ENCODE measurements at regions not wholly inside any gene's neighbourhood (a gene's known extent, or its start where the extent isn't known, plus 50 kb on each side); places are given as distances from the start of the nearest gene placed in this dataset.
"Not testable (repeated sequence)": the region's sequence is repeated elsewhere in the genome, so short reads cannot be mapped to it uniquely, and the experiment has no call there.

DNA sequence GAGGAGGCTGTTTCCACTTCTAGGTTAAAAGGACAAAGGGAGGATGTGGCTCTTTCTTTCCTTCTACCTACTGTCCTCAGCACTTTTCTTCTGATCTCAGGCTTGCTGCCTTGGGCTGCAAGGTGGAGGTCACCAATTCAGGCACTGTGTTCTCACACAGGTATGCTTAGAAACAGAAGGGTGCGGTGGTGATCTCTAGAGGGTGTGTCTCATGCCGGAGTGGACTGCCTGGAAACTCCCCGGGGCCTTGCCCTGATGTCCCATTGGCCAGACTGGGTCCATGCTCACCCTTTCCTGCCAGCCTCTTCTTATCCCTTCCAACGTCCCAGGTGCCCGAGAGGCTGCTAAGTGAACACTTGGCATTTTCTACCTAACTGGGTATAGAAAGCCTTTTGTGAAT lies 1197.6 kb downstream of the AACS start:
- DNase-seq (ENCODE audit: low read depth), result no peak
- H3K4me3 ChIP-seq (ENCODE audit: low read length), result no peak overlapping the region
- TF ChIP-seq, protein P1, sequence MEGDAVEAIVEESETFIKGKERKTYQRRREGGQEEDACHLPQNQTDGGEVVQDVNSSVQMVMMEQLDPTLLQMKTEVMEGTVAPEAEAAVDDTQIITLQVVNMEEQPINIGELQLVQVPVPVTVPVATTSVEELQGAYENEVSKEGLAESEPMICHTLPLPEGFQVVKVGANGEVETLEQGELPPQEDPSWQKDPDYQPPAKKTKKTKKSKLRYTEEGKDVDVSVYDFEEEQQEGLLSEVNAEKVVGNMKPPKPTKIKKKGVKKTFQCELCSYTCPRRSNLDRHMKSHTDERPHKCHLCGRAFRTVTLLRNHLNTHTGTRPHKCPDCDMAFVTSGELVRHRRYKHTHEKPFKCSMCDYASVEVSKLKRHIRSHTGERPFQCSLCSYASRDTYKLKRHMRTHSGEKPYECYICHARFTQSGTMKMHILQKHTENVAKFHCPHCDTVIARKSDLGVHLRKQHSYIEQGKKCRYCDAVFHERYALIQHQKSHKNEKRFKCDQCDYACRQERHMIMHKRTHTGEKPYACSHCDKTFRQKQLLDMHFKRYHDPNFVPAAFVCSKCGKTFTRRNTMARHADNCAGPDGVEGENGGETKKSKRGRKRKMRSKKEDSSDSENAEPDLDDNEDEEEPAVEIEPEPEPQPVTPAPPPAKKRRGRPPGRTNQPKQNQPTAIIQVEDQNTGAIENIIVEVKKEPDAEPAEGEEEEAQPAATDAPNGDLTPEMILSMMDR (IDR thresholded peaks at IDR 0.05; ENCODE audit: insufficient read depth, low read depth, low read length, missing control alignments), result no peak

- H3K4me3 ChIP-seq (ENCODE audit: low read length), result no peak overlapping the region
- TF ChIP-seq, protein P1 (IDR thresholded peaks at IDR 0.05; ENCODE audit: insufficient read depth, low read depth, low read length, missing control alignments), result no peak
- no peak for DNase-seq (ENCODE audit: low read depth)
Measured at GRCh38 chr12:126268222-126268621, 1203.0 kb downstream of the AACS start.

DNA sequence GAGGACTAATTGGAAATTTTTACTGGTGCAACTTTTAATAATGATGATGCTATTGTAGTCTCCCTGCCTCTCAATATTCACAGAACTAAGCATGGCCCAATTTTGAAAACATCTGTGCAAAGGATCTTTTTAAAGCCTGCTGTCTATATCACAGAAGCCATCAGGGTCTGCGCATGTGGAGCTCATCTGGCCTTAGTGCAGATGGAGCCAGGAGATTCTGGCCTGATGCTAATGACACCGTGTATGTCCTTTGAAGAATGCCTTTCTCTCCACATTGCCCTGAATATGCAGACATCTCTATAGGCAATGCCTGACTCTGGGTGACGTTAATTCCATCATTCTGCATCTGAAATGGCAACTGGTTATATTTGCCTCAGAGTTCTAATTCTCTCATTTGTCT lies 1205.9 kb downstream of the AACS start:
- DNase-seq (ENCODE audit: low read depth), result no peak
- TF ChIP-seq, protein P1 (IDR thresholded peaks at IDR 0.05; ENCODE audit: insufficient read depth, low read depth, low read length, missing control alignments), result no peak

DNA sequence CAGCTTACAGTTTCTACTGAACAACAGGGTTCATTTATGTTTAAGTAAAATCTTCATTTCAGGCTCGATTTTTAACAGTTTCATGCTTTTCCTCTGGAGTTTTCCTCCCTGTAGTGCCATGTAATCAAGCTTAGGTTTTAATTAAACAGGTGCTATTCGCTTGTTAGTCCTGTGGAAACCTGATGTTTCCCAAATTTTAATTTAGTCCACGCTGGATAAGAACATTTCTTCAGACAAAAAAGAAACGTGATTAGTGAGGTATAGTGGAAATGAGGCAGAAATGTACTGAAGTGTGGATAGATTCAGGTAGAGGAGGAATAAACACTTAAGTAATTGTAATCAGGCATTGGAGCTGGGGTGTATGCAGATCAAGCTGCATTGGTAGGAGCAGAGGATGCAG lies 1217.5 kb downstream of the AACS start:
- no peak for DNase-seq (ENCODE audit: low read depth)
- TF ChIP-seq, protein P1 (IDR thresholded peaks at IDR 0.05; ENCODE audit: insufficient read depth, low read depth, low read length, missing control alignments), result no peak
- H3K4me3 ChIP-seq (ENCODE audit: low read length), result no peak overlapping the region

More for the DNA sequence above, 1205.9 kb downstream of the AACS start:
- H3K4me3 ChIP-seq (ENCODE audit: low read length), result no peak overlapping the region

GRCh38 chr12:126286203-126286602 lies 1221.0 kb downstream of the AACS start:
- TF ChIP-seq, protein P1 (IDR thresholded peaks at IDR 0.05; ENCODE audit: insufficient read depth, low read depth, low read length, missing control alignments), result no peak
- no peak for DNase-seq (ENCODE audit: low read depth)
- H3K4me3 ChIP-seq (ENCODE audit: low read length), result no peak overlapping the region

DNA sequence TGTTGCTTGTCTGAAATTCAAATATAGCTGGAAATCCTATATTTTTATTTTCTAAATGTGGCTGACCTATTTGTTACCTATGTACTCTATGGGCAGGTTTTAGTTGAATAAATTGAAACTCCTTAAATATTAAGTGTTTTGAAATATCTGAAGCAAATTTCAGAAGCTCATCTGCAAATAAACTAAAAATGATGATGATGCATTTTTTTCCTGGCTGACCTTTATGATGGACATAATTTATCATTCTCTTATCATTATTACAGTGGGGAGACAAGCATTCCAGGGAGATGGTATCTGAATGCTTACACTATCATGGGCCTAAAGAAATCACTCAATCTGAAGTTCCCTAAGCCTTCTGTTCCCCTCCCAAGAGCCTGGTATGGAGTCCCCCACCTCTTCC lies 1225.2 kb downstream of the AACS start:
- H3K4me3 ChIP-seq (ENCODE audit: low read length), result no peak overlapping the region
- TF ChIP-seq, protein P1 (IDR thresholded peaks at IDR 0.05; ENCODE audit: insufficient read depth, low read depth, low read length, missing control alignments), result no peak
- no peak for DNase-seq (ENCODE audit: low read depth)

GRCh38 chr12:126291987-126292386 lies 1226.8 kb downstream of the AACS start:
- not testable (repeated sequence) for H3K4me3 ChIP-seq (ENCODE audit: low read length); DNase-seq (ENCODE audit: low read depth)

DNA sequence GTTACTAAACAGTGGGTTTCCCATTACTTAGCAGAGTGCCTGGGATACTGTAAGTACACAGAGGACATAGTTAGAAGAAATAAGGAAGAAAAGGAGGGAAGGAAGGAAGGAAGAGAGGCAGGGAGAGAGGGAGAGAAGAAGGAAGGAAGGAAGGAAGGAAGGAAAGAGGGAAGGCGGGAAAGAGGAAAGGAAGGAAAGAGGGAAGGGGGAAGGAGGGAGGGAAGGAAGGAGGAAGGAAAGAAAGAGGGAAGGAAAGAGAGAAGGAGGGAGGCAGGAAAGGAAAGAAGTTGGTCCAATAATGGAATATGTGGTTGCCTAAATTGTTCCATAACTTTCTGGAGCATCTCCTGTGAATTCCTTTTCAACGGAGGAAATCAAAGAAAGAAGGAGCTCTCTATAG lies 1230.4 kb downstream of the AACS start:
- TF ChIP-seq, protein P1 (IDR thresholded peaks at IDR 0.05; ENCODE audit: insufficient read depth, low read depth, low read length, missing control alignments), result no peak

More for the DNA sequence above, 1230.4 kb downstream of the AACS start:
- DNase-seq (ENCODE audit: low read depth), result no peak
- no peak overlapping the region for H3K4me3 ChIP-seq (ENCODE audit: low read length)

Data from epithelial cell of esophagus (primary cell).